Breast epithelium (tissue), 3 donors: ENCODE measurements at regions not wholly inside any gene's neighbourhood (a gene's known extent, or its start where the extent isn't known, plus 50 kb on each side); places are given as distances from the start of the nearest gene placed in this dataset.

ENCODE experiments used
- POLR2A ChIP-seq: fragments of 450-650 bp; IDR thresholded peaks from one replicate; pipeline ENCODE4 v1.6.1; 2016; ENCODE audit warnings: antibody characterized with exemption, mild to moderate bottlenecking, moderate library complexity
- POLR2AphosphoS5 ChIP-seq, 3 donors: sonication (generic); formaldehyde crosslinking; IDR thresholded peaks; one replicate each; pipeline ENCODE4 v1.6.1; 2017; ENCODE audit warnings: antibody characterized with exemption in 3 of 3
- TF ChIP-seq, protein P1 (sequence below), 3 donors: fragments of 450-650 bp; IDR thresholded peaks; one replicate each; pipeline ENCODE4 v1.5.1; 2016 to 2017; ENCODE audit warnings: antibody characterized with exemption in 3 of 3, mild to moderate bottlenecking in 3 of 3, moderate library complexity in 3 of 3

DNA sequence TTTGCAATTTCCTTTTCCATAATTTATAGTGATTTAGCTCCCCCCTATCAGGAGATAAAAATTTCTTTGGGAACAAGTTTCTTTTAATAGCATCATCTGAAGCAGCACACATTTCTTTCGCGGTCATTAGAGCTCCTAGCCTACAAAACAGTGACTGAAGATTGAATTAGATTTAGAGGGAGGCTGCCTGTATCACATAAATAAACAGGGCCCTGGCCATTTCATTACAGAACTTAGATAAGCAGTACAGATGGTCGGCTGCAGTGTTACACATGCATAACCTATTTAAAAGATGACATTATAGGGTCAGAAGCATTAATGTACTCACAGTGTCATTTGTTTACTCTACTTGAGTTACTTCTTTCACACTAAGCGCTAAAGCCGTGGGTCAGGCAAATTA, 81.4 kb upstream of the SLC25A26 start:
- TF ChIP-seq, protein P1, sequence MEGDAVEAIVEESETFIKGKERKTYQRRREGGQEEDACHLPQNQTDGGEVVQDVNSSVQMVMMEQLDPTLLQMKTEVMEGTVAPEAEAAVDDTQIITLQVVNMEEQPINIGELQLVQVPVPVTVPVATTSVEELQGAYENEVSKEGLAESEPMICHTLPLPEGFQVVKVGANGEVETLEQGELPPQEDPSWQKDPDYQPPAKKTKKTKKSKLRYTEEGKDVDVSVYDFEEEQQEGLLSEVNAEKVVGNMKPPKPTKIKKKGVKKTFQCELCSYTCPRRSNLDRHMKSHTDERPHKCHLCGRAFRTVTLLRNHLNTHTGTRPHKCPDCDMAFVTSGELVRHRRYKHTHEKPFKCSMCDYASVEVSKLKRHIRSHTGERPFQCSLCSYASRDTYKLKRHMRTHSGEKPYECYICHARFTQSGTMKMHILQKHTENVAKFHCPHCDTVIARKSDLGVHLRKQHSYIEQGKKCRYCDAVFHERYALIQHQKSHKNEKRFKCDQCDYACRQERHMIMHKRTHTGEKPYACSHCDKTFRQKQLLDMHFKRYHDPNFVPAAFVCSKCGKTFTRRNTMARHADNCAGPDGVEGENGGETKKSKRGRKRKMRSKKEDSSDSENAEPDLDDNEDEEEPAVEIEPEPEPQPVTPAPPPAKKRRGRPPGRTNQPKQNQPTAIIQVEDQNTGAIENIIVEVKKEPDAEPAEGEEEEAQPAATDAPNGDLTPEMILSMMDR (IDR thresholded peaks at IDR 0.05), result no peak
- no peak for TF ChIP-seq POLR2A
- TF ChIP-seq POLR2AphosphoS5 (IDR thresholded peaks at IDR 0.05), result no peak
